IMR-90 (cell line): ENCODE measurements at regions not wholly inside any gene's neighbourhood (a gene's known extent, or its start where the extent isn't known, plus 50 kb on each side); places are given as distances from the start of the nearest gene placed in this dataset.

Experiments
- BHLHE40 ChIP-seq: fragments of 150-350 bp; IDR thresholded peaks from 2 replicates; pipeline ENCODE4 v1.6.1; 2016; ENCODE audit warnings: mild to moderate bottlenecking, low read depth, low read length
- CTCF ChIP-seq: conservative IDR thresholded peaks from 2 replicates; pipeline ENCODE4 v1.5.1; 2012; ENCODE audit warnings: mild to moderate bottlenecking, low read depth, low read length, improper control_type of control experiment
- ELK1 ChIP-seq: fragments of 150-350 bp; IDR thresholded peaks from 2 replicates; pipeline ENCODE4 v1.6.1; 2016; ENCODE audit warnings: low read depth, mild to moderate bottlenecking, low read length, moderate library complexity, borderline replicate concordance
- MAFK ChIP-seq: IDR thresholded peaks from 2 replicates; pipeline ENCODE4 v1.6.1; 2012; ENCODE audit warnings: low read depth, low read length, improper control_type of control experiment
- MAZ ChIP-seq: IDR thresholded peaks from 2 replicates; pipeline ENCODE4 v1.6.1; 2012; ENCODE audit warnings: low read depth, mild to moderate bottlenecking, low read length, improper control_type of control experiment, moderate library complexity, borderline replicate concordance
- NFE2L2 ChIP-seq: fragments of 150-350 bp; IDR thresholded peaks from 2 replicates; pipeline ENCODE4 v1.6.1; 2016; ENCODE audit warnings: low read depth, mild to moderate bottlenecking, low read length
- POLR2A ChIP-seq: IDR thresholded peaks from 2 replicates; pipeline ENCODE4 v1.6.1; 2012; ENCODE audit warnings: mild to moderate bottlenecking, low read depth, low read length
- RAD21 ChIP-seq: IDR thresholded peaks from 2 replicates; pipeline ENCODE4 v1.6.1; 2012; ENCODE audit warnings: low read length, improper control_type of control experiment
- RCOR1 ChIP-seq: IDR thresholded peaks from 2 replicates; pipeline ENCODE4 v1.6.1; 2012; ENCODE audit warnings: mild to moderate bottlenecking, low read length, improper control_type of control experiment; ENCODE audit not compliant: insufficient replicate concordance
- RFX5 ChIP-seq: IDR thresholded peaks from 2 replicates; pipeline ENCODE4 v1.8.0; 2012; ENCODE audit warnings: low read depth, mild to moderate bottlenecking, low read length, moderate library complexity
- SMC3 ChIP-seq: fragments of 150-350 bp; IDR thresholded peaks from 2 replicates; pipeline ENCODE4 v1.6.1; 2016; ENCODE audit warnings: low read depth, mild to moderate bottlenecking, antibody characterized with exemption, low read length, moderate library complexity

GRCh38 chr2:107374249-107374648 is 452.4 kb upstream of the RGPD4 start:
- TF ChIP-seq CTCF (no peak), BHLHE40 (no peak), SMC3 (no peak), POLR2A (no peak), NFE2L2 (no peak), RFX5 (no peak), MAZ (no peak), ELK1 (no peak), RCOR1 (no peak), RAD21 (no peak), MAFK (no peak)
